ENCODE measurements at regions not wholly inside any gene's neighbourhood (a gene's known extent, or its start where the extent isn't known, plus 50 kb on each side); places are given as distances from the start of the nearest gene placed in this dataset.

DNA sequence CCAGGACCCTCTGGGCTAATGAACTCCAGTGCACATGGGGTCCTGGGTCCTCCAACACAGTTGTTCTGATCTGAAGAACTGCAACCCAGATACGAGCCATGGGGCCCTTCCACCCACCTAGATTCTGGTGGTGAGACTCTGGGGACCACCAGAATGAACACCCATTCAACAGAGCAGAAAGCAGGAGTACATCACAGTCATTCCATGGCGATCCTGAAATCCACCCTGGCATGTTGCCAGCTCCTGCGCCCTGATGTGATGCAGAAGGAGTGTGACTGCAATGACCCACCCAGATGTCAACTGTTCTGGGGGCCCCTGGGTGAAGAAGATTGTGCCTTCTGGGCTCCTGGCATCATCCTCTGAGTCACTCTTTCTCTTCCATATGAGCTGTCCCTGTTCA lies 211.6 kb downstream of the KIF26A start:
- Histone ChIP-seq H3K36me3 (ENCODE audit: insufficient read depth, low read length) (no peaks in the 10 kb centered on the region), H3K9ac (ENCODE audit: low read length) (no peak overlapping the region), H3K27me3 (ENCODE audit: insufficient read depth, low read depth, low read length) (no peaks in the 10 kb centered on the region), H3K9me3 (ENCODE audit: low read length) (no peaks in the 10 kb centered on the region), H3K4me2 (ENCODE audit: low read length) (no peak overlapping the region), H4K20me1 (ENCODE audit: insufficient read depth) (no peaks in the 10 kb centered on the region), H3K27ac (ENCODE audit: low read length) (no peak overlapping the region), H3K79me2 (replicated peaks; ENCODE audit: insufficient read depth, low read length) (no peaks in the 10 kb centered on the region), H3K9me2 (ENCODE audit: insufficient read depth, low read length) (no peaks in the 10 kb centered on the region), H2AFZ (ENCODE audit: low read depth, low read length) (no peak overlapping the region), H3F3A (ENCODE audit: insufficient read depth, low read length, poor library complexity, severe bottlenecking) (no peaks in the 10 kb centered on the region), H3K4me3 (ENCODE audit: low read length) (no peak overlapping the region)
- no peak for TF ChIP-seq MXI1 (conservative IDR thresholded peaks at IDR 0.05; ENCODE audit: poor library complexity, severe bottlenecking)
- no peak for TF ChIP-seq POLR2AphosphoS5 (IDR thresholded peaks at IDR 0.05)
- no peak for TF ChIP-seq EP300 (conservative IDR thresholded peaks at IDR 0.05; ENCODE audit: poor library complexity, severe bottlenecking)
- no peak for TF ChIP-seq EZH2 (IDR thresholded peaks at IDR 0.05; ENCODE audit: borderline replicate concordance, insufficient read depth, low read length, poor library complexity, severe bottlenecking)
- TF ChIP-seq SMC3 (conservative IDR thresholded peaks at IDR 0.05; ENCODE audit: poor library complexity): no peak
- TF ChIP-seq TAF1 (IDR thresholded peaks at IDR 0.05; ENCODE audit: low read depth): no peak
- no peak for TF ChIP-seq RAD21 (conservative IDR thresholded peaks at IDR 0.05)
- TF ChIP-seq, protein P1, sequence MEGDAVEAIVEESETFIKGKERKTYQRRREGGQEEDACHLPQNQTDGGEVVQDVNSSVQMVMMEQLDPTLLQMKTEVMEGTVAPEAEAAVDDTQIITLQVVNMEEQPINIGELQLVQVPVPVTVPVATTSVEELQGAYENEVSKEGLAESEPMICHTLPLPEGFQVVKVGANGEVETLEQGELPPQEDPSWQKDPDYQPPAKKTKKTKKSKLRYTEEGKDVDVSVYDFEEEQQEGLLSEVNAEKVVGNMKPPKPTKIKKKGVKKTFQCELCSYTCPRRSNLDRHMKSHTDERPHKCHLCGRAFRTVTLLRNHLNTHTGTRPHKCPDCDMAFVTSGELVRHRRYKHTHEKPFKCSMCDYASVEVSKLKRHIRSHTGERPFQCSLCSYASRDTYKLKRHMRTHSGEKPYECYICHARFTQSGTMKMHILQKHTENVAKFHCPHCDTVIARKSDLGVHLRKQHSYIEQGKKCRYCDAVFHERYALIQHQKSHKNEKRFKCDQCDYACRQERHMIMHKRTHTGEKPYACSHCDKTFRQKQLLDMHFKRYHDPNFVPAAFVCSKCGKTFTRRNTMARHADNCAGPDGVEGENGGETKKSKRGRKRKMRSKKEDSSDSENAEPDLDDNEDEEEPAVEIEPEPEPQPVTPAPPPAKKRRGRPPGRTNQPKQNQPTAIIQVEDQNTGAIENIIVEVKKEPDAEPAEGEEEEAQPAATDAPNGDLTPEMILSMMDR (IDR thresholded peaks at IDR 0.05; ENCODE audit: poor library complexity, severe bottlenecking): no peak
- TF ChIP-seq, protein P2, sequence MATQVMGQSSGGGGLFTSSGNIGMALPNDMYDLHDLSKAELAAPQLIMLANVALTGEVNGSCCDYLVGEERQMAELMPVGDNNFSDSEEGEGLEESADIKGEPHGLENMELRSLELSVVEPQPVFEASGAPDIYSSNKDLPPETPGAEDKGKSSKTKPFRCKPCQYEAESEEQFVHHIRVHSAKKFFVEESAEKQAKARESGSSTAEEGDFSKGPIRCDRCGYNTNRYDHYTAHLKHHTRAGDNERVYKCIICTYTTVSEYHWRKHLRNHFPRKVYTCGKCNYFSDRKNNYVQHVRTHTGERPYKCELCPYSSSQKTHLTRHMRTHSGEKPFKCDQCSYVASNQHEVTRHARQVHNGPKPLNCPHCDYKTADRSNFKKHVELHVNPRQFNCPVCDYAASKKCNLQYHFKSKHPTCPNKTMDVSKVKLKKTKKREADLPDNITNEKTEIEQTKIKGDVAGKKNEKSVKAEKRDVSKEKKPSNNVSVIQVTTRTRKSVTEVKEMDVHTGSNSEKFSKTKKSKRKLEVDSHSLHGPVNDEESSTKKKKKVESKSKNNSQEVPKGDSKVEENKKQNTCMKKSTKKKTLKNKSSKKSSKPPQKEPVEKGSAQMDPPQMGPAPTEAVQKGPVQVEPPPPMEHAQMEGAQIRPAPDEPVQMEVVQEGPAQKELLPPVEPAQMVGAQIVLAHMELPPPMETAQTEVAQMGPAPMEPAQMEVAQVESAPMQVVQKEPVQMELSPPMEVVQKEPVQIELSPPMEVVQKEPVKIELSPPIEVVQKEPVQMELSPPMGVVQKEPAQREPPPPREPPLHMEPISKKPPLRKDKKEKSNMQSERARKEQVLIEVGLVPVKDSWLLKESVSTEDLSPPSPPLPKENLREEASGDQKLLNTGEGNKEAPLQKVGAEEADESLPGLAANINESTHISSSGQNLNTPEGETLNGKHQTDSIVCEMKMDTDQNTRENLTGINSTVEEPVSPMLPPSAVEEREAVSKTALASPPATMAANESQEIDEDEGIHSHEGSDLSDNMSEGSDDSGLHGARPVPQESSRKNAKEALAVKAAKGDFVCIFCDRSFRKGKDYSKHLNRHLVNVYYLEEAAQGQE (IDR thresholded peaks at IDR 0.05; ENCODE audit: borderline replicate concordance): no peak

DNA sequence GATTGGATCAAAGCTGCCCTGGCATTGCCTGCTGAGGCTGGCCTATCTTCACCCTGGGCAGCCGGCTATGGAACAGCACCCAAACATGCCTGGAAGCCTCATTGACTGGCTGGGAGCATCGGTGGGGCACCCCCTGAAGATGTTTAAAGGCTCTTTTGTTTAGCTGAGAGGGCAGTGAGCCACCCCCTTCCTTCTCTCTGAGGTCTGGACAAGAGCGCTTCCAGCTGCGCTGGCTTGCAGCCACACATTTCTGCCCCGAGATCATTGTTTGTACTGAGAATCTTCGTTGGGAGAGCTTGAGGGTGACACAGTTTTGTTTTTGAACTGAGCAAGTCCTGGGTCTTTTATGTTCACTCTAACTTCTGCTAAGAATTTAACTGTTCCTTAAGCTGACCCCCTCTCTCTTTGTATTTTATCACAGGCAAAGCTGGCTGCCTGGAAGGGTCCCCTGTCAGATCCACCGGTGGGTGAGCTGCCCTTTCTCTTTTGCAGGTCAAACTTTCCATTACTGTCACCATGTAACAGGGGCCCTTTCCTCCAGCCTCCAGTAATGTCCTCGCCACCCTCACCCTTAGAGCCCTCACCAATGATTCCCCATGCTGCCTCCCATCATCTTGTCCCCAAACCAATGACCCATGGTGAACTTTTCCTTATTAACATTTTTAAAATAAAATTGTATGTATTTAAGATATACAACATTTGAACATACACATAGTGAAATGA lies 212.2 kb downstream of the KIF26A start:
- Histone ChIP-seq H3K36me3 (ENCODE audit: insufficient read depth, low read length) (no peaks in the 10 kb centered on the region), H3K9me3 (ENCODE audit: low read length) (no peaks in the 10 kb centered on the region), H3K4me3 (ENCODE audit: low read length) (no peak overlapping the region), H4K20me1 (ENCODE audit: insufficient read depth) (no peaks in the 10 kb centered on the region), H3K79me2 (replicated peaks; ENCODE audit: insufficient read depth, low read length) (no peaks in the 10 kb centered on the region), H3K4me2 (ENCODE audit: low read length) (no peak overlapping the region), H3K27ac (ENCODE audit: low read length) (no peak overlapping the region), H3K9ac (ENCODE audit: low read length) (no peak overlapping the region), H2AFZ (ENCODE audit: low read depth, low read length) (no peak overlapping the region), H3K9me2 (ENCODE audit: insufficient read depth, low read length) (no peaks in the 10 kb centered on the region), H3F3A (ENCODE audit: insufficient read depth, low read length, poor library complexity, severe bottlenecking) (no peaks in the 10 kb centered on the region), H3K27me3 (ENCODE audit: insufficient read depth, low read depth, low read length) (no peaks in the 10 kb centered on the region)
- TF ChIP-seq EZH2 (IDR thresholded peaks at IDR 0.05; ENCODE audit: borderline replicate concordance, insufficient read depth, low read length, poor library complexity, severe bottlenecking) (no peak), TAF1 (IDR thresholded peaks at IDR 0.05; ENCODE audit: low read depth) (no peak), RAD21 (conservative IDR thresholded peaks at IDR 0.05) (no peak), POLR2AphosphoS5 (IDR thresholded peaks at IDR 0.05) (no peak), MXI1 (conservative IDR thresholded peaks at IDR 0.05; ENCODE audit: poor library complexity, severe bottlenecking) (no peak), SMC3 (conservative IDR thresholded peaks at IDR 0.05; ENCODE audit: poor library complexity) (no peak), EP300 (conservative IDR thresholded peaks at IDR 0.05; ENCODE audit: poor library complexity, severe bottlenecking) (no peak)
- TF ChIP-seq, protein P1 (IDR thresholded peaks at IDR 0.05; ENCODE audit: poor library complexity, severe bottlenecking): no peak
- TF ChIP-seq, protein P2 (IDR thresholded peaks at IDR 0.05; ENCODE audit: borderline replicate concordance): no peak
